GM23248 (cell line): ENCODE measurements at regions not wholly inside any gene's neighbourhood (a gene's known extent, or its start where the extent isn't known, plus 50 kb on each side); places are given as distances from the start of the nearest gene placed in this dataset.
A peak's percentile ranks its signal among the peaks of the same experiment; 100 is the strongest.
"Not testable (repeated sequence)": the region's sequence is repeated elsewhere in the genome, so short reads cannot be mapped to it uniquely, and the experiment has no call there.

Experiments
- DNase-seq: peaks from one replicate; pipeline ENCODE4 v3.0.0-alpha.2; 2015
- H2AFZ ChIP-seq: fragments of 200-600 bp; sonication (generic); 2 replicates; pipeline ENCODE4 v1.6.1; 2016; ENCODE audit warnings: antibody characterized with exemption
- H3F3A ChIP-seq: fragments of 200-600 bp; sonication (generic); 2 replicates; pipeline ENCODE4 v1.6.1; 2016; ENCODE audit warnings: mild to moderate bottlenecking, antibody characterized with exemption, mixed run types; ENCODE audit not compliant: insufficient read depth
- H3K27ac ChIP-seq: fragments of 200-600 bp; sonication (generic); 2 replicates; pipeline ENCODE4 v1.5.1; 2016; ENCODE audit warnings: mild to moderate bottlenecking
- H3K27me3 ChIP-seq: fragments of 200-600 bp; sonication (generic); replicated peaks from 2 replicates; pipeline ENCODE4 v1.6.1; 2016; ENCODE audit warnings: mild to moderate bottlenecking; ENCODE audit not compliant: insufficient read depth
- H3K36me3 ChIP-seq: fragments of 200-600 bp; sonication (generic); 2 replicates; pipeline ENCODE4 v1.6.1; 2016; ENCODE audit warnings: low read depth, mild to moderate bottlenecking
- H3K4me1 ChIP-seq: fragments of 200-600 bp; sonication (generic); 2 replicates; pipeline ENCODE4 v1.6.1; 2016; ENCODE audit warnings: mild to moderate bottlenecking; ENCODE audit not compliant: insufficient read depth
- H3K4me2 ChIP-seq: fragments of 200-600 bp; sonication (generic); one replicate; pipeline ENCODE4 v1.6.1; 2016; ENCODE audit warnings: mild to moderate bottlenecking; ENCODE audit not compliant: unreplicated experiment
- H3K4me3 ChIP-seq: fragments of 200-600 bp; sonication (generic); 2 replicates; pipeline ENCODE4 v1.5.1; 2016; ENCODE audit warnings: mild to moderate bottlenecking
- H3K79me2 ChIP-seq: fragments of 200-600 bp; sonication (generic); 2 replicates; pipeline ENCODE4 v1.6.1; 2016; ENCODE audit warnings: mild to moderate bottlenecking; ENCODE audit not compliant: insufficient read depth
- H3K9ac ChIP-seq: fragments of 200-600 bp; sonication (generic); 2 replicates; pipeline ENCODE4 v1.6.1; 2016; ENCODE audit warnings: mild to moderate bottlenecking
- H3K9me2 ChIP-seq: fragments of 200-600 bp; sonication (generic); 2 replicates; pipeline ENCODE4 v1.6.1; 2016; ENCODE audit warnings: mixed run types, mild to moderate bottlenecking, moderate library complexity; ENCODE audit not compliant: insufficient read depth
- H3K9me3 ChIP-seq: fragments of 200-600 bp; sonication (generic); one replicate; pipeline ENCODE4 v1.6.1; 2017; ENCODE audit warnings: low read depth
- H4K20me1 ChIP-seq: fragments of 200-600 bp; sonication (generic); 2 replicates; pipeline ENCODE4 v1.6.0; 2016; ENCODE audit not compliant: insufficient read depth
- EZH2 ChIP-seq: fragments of 200-600 bp; sonication (generic); IDR thresholded peaks from 2 replicates; pipeline ENCODE4 v1.6.1; 2018; ENCODE audit warnings: antibody characterized with exemption, mild to moderate bottlenecking; ENCODE audit not compliant: insufficient read depth, poor library complexity, severe bottlenecking
- EZH2phosphoT487 ChIP-seq: fragments of 200-600 bp; sonication (generic); IDR thresholded peaks from 2 replicates; pipeline ENCODE4 v1.6.1; 2018; ENCODE audit warnings: antibody characterized with exemption, moderate library complexity, mild to moderate bottlenecking, low read depth; ENCODE audit not compliant: insufficient read depth
- WGBS, 2 experiments: methylation state at CpG; one replicate each; pipeline ENCODE4 v1.1.6; 2015 to 2017; ENCODE audit warnings: low lambda C conversion rate in 2 of 2, low coverage in 1 of 2; ENCODE audit errors: missing lambda C conversion rate in 2 of 2; 5-methylcytosine and 5-hydroxymethylcytosine counted together
- in situ Hi-C: fragments of 300-500 bp; cut with MboI; formaldehyde crosslinking; loops from 2 replicates; pipeline ENCODE4 v1.15.0; 2020

DNA sequence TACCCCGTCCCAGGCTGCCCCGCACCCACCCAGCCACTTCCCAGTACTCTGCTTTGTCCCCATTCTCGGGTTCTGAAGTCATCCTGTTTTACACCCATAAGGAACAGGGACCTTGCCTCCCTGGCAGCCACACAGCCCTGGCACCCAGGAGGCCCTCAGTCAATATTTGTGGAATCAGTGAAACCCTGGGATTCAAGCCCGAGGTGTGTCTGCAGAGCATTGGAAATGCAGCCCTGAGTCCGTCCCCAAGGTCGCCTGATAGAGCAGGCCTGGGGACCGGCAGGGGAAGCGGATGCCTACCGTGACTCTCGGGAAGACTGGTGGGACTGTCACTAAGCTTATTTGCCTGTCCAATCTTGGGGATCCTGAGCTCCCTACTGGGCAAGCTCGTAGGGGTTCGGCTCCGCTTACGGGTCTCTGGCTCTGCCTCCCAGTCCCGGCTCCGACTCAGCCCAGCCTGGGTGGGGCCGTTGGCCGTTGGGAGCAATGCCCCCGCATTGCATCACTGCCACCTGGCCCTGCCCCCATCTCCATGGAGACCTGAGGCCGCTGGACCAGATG, 64.4 kb upstream of the TAMM41 start:
- WGBS, 2 experiments, result 55 to 61% methylated on average over 17 to 20 of the region's 20 CpGs
- H3K27me3 ChIP-seq, result no peaks in the 10 kb centered on the region
- H3K9ac ChIP-seq, result no peak overlapping the region
- no peaks in the 10 kb centered on the region for H3K9me2 ChIP-seq
- no peaks in the 10 kb centered on the region for H3F3A ChIP-seq
- H3K4me3 ChIP-seq, result no peak overlapping the region
- H3K4me1 ChIP-seq, result no peaks in the 10 kb centered on the region
- H3K27ac ChIP-seq, result no peak overlapping the region
- no peak overlapping the region for H3K4me2 ChIP-seq
- H3K79me2 ChIP-seq, result no peaks in the 10 kb centered on the region
- no peak overlapping the region for H2AFZ ChIP-seq
- in situ Hi-C loops, result loop anchor here (5.0 kb wide), 1 partner anchor 961 kb away; no protein-coding TSS in a partner anchor
- no peaks in the 10 kb centered on the region for H4K20me1 ChIP-seq
- DNase-seq, result peak; percentile 12
- no peaks in the 10 kb centered on the region for H3K9me3 ChIP-seq
- no peak for TF ChIP-seq EZH2phosphoT487
- no peak for TF ChIP-seq EZH2
- no peaks in the 10 kb centered on the region for H3K36me3 ChIP-seq

- 51 to 57% methylated on average over 10 of the region's 10 CpGs for WGBS, 2 experiments
- not testable (repeated sequence) for H3K79me2 ChIP-seq, H3K9ac ChIP-seq, H4K20me1 ChIP-seq, H3K36me3 ChIP-seq, H3K9me2 ChIP-seq, H3K4me3 ChIP-seq, H3K4me2 ChIP-seq, H3K9me3 ChIP-seq, H3K4me1 ChIP-seq, H3F3A ChIP-seq, DNase-seq, H3K27ac ChIP-seq, H3K27me3 ChIP-seq, H2AFZ ChIP-seq
- in situ Hi-C loops, result loop anchor here (5.0 kb wide), 1 partner anchor 960 kb away; no protein-coding TSS in a partner anchor
Observed at GRCh38 chr3:11911887-11912286, 65.2 kb upstream of the TAMM41 start.

DNA sequence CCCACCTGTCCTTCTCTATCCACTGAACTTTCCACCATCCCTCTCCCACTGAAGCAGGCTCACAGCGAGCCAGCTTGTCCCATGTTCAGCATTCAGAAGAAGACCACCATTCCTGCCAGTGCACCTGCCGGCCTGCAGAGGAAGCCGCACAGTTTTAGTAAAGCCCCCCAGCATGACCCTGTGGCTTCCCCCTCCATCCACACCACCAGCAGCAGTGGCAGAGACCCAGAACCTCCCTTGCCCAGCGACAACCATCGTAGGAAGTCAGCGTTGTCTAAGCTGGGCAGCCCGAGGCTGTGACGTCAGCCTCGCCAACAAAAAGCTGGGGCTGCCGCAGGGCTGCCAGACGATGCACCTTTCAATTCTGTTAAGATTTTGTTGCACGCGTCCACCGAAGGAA, 66.6 kb upstream of the TAMM41 start:
- no peaks in the 10 kb centered on the region for H3F3A ChIP-seq
- H3K4me1 ChIP-seq, result no peaks in the 10 kb centered on the region
- TF ChIP-seq EZH2, result no peak
- TF ChIP-seq EZH2phosphoT487, result no peak
- H3K27ac ChIP-seq, result no peak overlapping the region
- H2AFZ ChIP-seq, result no peak overlapping the region
- no peaks in the 10 kb centered on the region for H3K9me3 ChIP-seq
- in situ Hi-C loops, result loop anchor here (5.0 kb wide), 1 partner anchor 959 kb away; no protein-coding TSS in a partner anchor
- no peaks in the 10 kb centered on the region for H4K20me1 ChIP-seq
- no peak overlapping the region for H3K4me3 ChIP-seq
- no peaks in the 10 kb centered on the region for H3K27me3 ChIP-seq
- WGBS, 2 experiments, result 41 to 48% methylated on average over 14 of the region's 14 CpGs
- no peaks in the 10 kb centered on the region for H3K79me2 ChIP-seq
- no peak for DNase-seq
- H3K36me3 ChIP-seq, result no peaks in the 10 kb centered on the region
- H3K9ac ChIP-seq, result no peak overlapping the region
- no peak overlapping the region for H3K4me2 ChIP-seq
- H3K9me2 ChIP-seq, result no peaks in the 10 kb centered on the region

DNA sequence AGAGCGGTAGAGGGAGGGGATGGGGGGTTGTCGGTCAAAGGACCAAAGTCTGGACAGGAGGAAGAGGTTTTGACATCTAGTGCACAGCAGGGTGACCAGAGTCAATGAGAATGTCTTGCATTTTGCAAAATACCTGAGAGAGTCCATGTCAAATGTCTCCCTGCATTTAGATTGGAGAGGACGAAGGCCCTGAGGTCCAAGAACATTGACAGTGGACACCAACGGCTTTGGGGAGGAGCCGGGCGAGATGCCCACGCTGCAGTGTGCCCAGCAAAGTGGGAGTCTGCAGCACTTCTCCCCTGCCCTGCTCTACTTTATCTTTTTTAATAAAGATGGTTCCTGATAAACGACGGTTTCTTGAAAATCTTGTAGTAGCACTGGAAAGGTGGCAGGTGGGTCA, 67.4 kb upstream of the TAMM41 start:
- H3K79me2 ChIP-seq, result no peaks in the 10 kb centered on the region
- no peaks in the 10 kb centered on the region for H3K9me3 ChIP-seq
- H3F3A ChIP-seq, result no peaks in the 10 kb centered on the region
- H3K4me3 ChIP-seq, result no peak overlapping the region
- no peaks in the 10 kb centered on the region for H3K4me1 ChIP-seq
- H3K27ac ChIP-seq, result no peak overlapping the region
- H3K36me3 ChIP-seq, result no peaks in the 10 kb centered on the region
- in situ Hi-C loops, result loop anchor here (5.0 kb wide), 1 partner anchor 958 kb away; no protein-coding TSS in a partner anchor
- no peak for TF ChIP-seq EZH2phosphoT487
- TF ChIP-seq EZH2, result no peak
- H3K9me2 ChIP-seq, result no peaks in the 10 kb centered on the region
- no peak overlapping the region for H3K4me2 ChIP-seq
- WGBS, 2 experiments, result 35 to 42% methylated on average over 7 to 9 of the region's 9 CpGs
- H4K20me1 ChIP-seq, result no peaks in the 10 kb centered on the region
- H3K9ac ChIP-seq, result no peak overlapping the region
- no peak for DNase-seq
- H3K27me3 ChIP-seq, result no peaks in the 10 kb centered on the region
- H2AFZ ChIP-seq, result no peak overlapping the region

DNA sequence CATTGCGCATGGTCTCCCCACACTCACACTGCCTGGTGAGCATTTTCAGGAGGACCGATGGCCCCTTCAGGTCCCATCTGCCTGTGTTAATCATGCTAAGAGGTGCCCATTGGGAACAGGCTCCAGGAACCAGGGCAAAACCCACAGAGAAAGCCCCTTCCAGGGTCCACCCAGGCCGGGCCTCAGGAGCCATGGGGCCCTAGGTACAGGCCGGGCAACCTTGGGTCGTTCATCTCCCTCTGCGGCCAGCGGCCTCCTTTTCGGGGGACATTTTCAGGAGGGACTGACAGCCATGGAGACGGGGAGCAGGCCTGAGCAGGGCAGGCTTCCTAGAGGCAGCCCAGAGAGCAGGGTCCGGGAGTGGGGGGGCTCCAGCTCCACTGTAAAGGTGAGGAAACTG, 68.0 kb upstream of the TAMM41 start:
- WGBS, 2 experiments, result 35 to 40% methylated on average over 10 of the region's 10 CpGs
- in situ Hi-C loops, result loop anchor here (5.0 kb wide), 1 partner anchor 958 kb away; no protein-coding TSS in a partner anchor
- H3K36me3 ChIP-seq, result no peaks in the 10 kb centered on the region

More for the DNA sequence above, 68.0 kb upstream of the TAMM41 start:
- no peaks in the 10 kb centered on the region for H3K27me3 ChIP-seq
- no peaks in the 10 kb centered on the region for H3K9me2 ChIP-seq
- no peak overlapping the region for H3K9ac ChIP-seq
- no peaks in the 10 kb centered on the region for H3K9me3 ChIP-seq
- TF ChIP-seq EZH2 (no peak), EZH2phosphoT487 (no peak)
- no peak overlapping the region for H3K4me2 ChIP-seq
- DNase-seq, result no peak
- no peaks in the 10 kb centered on the region for H3K79me2 ChIP-seq
- H3K27ac ChIP-seq, result no peak overlapping the region
- no peaks in the 10 kb centered on the region for H3F3A ChIP-seq
- no peak overlapping the region for H2AFZ ChIP-seq
- H3K4me1 ChIP-seq, result no peaks in the 10 kb centered on the region
- H4K20me1 ChIP-seq, result no peaks in the 10 kb centered on the region
- H3K4me3 ChIP-seq, result no peak overlapping the region
